ENCODE measurements at regions not wholly inside any gene's neighbourhood (a gene's known extent, or its start where the extent isn't known, plus 50 kb on each side); places are given as distances from the start of the nearest gene placed in this dataset.
"Not testable (repeated sequence)": the region's sequence is repeated elsewhere in the genome, so short reads cannot be mapped to it uniquely, and the experiment has no call there.

- DNase-seq (ENCODE audit: low read depth) = no peak
Measured at GRCh38 chr4:63063760-63064159, 1345.5 kb downstream of the TECRL start.

- DNase-seq (ENCODE audit: low read depth) = not testable (repeated sequence)
Measured at GRCh38 chr4:63062891-63063290, 1346.4 kb downstream of the TECRL start.

- DNase-seq (ENCODE audit: low read depth) = no peak
Measured at GRCh38 chr4:63049726-63050125, 1359.5 kb downstream of the TECRL start.

GRCh38 chr4:63049278-63049677 lies 1360.0 kb downstream of the TECRL start:
- DNase-seq (ENCODE audit: low read depth) = no peak

DNA sequence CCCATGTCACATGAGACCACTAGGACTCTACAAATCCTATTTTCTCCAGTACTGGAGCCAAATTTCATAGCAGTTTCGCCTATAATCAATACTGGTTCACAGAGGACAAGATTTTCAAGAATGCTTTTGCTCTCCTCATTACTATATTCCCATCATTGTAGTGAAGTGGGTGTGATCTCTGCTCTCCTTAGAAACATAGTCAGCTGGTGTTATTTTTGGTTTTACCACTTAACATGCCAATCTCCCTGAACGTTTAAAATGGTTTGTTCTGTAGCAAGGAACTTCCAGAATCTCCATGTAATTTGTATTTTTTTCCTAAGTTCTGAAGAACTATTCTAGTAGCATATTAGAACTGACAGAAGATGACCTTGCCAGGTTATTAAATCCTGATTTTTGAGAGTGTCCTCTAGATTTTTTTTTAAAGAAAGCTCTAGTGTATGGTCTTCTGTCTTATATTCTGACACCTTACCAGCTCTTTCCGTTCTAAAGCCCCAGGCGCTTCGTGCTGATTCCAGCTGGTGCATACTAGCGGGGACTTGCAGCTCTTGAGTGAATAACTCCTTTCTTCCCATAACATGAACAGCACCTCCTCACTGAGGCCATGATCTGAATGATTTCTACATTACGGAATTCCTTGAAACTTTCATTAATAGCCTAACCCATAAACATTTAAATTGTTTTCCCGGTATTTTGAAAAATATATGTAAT lies 1372.9 kb downstream of the TECRL start:
- no peak for DNase-seq (ENCODE audit: low read depth)

DNA sequence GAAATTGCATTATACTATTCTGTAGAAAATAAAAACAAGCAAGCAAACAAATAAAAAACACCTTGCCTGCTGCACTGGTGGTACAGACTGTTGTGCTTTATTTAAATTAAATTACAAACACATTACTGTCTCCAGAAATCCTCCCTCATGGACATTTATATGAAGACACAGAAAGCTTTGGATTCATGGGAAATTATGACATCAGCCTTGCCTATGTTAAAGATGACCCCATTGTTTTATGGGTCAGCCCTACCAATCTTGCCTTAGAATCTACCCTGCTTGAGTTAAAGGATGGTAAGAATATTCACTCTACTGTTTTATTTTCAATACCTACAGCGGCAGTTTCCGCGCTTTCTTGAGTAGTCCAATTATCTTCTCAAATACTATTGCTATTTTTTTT lies 1379.9 kb downstream of the TECRL start:
- DNase-seq (ENCODE audit: low read depth) = no peak

DNA sequence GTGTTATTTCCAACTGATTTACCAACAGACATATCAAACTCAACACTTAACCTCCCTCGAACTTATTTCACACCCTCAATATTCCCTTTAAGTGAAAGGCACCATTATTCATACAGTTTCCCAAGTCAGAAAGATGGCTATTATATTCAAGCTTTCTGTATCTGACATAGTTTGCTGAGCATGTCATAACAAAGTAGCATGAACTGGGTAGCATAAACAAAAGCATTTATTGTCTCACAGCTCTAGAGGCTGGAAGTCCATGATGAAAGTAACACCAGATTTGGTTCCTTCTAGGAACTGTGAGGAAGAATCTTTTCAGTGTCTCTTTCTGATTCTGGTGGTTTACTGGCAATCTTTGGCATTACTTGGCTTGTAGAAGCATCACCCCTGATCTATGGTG lies 1388.6 kb downstream of the TECRL start:
- DNase-seq (ENCODE audit: low read depth) = no peak

- DNase-seq (ENCODE audit: low read depth) = no peak
Measured at GRCh38 chr4:63017300-63017699, 1392.0 kb downstream of the TECRL start.

DNA sequence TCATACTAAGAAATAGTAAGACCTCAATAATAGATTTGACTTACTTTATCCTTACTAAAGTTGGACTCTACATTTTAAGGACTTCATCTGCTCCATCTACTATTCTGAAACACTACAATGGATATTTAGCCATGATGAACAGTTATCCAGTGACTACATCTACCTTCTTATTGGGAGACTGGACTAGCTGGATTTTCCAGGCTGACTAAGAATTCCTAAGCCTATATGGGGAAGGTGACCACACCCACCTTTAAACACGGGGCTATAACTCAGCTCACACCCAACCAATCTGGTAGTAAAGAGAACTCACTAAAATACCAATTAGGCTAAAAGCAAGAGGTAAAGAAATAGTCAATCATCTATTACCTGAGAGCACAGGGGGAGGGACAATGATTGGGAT lies 1438.4 kb downstream of the TECRL start:
- DNase-seq (ENCODE audit: low read depth) = no peak

GRCh38 chr4:62960415-62960814 lies 1448.8 kb downstream of the TECRL start:
- no peak for DNase-seq (ENCODE audit: low read depth)

DNA sequence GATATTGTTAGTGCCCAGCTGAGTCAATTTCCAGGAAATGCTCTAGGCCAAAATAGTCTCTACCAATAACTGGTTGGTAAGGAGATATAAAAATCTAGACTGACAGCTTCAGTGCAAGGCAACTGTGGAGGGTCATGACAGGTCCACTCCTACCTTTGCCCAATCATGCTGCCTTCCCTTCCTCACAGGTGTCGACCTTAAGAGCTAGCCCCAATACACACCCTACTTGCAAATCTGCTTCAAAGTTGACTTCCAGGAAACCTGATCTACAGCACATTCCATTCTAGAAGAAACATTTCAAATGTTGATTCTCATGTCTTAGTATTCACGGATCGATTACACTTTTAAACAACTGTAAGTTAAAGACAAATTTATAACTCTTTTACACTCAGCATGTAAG lies 1455.5 kb downstream of the TECRL start:
- DNase-seq (ENCODE audit: low read depth) = no peak

DNA sequence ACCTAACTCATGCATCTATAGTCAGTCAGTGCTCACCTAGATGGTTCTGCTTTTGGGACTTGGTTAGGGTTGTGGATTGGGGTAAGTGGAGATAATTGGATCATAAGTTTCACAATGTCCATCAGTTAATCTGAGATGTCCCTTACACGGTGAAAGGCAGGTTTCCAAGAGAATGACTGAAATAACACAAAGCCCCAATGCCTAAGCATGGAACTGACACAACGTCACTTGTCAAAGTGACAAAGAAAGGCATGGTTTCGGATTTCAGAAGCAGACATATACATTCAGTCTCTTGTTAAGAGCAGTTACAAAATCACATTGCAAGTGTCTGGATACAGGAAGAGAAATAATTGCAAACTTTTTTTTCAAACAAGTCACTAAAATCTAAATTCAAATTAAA lies 1456.9 kb downstream of the TECRL start:
- DNase-seq (ENCODE audit: low read depth) = no peak

DNA sequence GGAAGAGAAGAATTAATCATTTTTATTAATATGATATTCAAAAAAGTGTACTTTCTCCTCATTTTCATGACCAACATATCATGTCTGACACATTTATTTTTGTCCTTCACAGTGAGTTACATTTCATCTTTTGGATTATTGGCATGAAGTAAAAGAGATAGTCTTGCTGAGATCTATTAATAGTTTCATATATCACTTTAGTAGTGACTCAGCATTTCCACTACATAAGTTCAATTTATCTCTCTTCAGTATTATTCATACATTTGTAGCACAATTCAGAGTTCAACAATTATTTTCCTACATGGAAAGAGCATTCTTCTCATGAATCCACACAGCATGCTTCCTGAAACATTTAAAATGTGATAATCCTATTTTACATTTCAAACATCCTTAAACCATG lies 1461.1 kb downstream of the TECRL start:
- no peak for DNase-seq (ENCODE audit: low read depth)

DNA sequence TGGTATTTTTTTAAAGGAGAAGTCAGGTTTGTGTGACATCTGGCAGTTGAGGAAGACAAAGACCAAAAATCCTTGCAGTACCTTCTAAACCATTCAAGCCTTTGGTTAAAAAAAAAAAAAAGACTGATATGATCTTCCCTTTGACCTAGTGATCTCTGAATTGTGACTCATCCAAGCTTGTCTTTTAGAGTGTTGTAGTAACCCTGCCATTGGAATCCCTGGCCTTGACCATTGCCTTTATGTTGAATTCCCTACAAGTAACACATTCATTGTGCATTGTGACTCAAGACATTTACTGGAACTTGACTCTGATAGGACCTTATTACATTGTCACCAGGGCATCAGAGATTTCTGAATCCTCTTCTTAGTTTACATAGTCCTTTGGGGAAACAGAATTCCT lies 1469.0 kb downstream of the TECRL start:
- no peak for DNase-seq (ENCODE audit: low read depth)

GRCh38 chr4:62930884-62931283 lies 1478.4 kb downstream of the TECRL start:
- no peak for DNase-seq (ENCODE audit: low read depth)

DNA sequence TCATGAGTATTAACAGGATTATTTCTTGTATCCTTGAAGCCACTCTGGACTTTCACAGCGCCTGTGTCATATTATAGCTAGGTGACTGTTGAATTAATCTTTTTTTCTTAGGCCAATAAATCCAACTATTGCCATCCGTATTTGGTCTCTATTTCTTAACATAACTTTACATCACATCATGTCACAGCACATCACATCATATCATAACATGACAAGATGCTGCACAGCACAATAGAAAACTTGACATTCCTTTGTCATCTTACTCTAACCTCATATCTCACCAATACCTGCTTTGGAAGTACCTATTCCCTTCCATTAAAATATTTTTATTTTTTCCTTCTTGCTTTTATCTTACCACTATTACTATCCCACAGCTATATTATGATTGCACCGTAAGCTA lies 1480.8 kb downstream of the TECRL start:
- DNase-seq (ENCODE audit: low read depth) = no peak

DNA sequence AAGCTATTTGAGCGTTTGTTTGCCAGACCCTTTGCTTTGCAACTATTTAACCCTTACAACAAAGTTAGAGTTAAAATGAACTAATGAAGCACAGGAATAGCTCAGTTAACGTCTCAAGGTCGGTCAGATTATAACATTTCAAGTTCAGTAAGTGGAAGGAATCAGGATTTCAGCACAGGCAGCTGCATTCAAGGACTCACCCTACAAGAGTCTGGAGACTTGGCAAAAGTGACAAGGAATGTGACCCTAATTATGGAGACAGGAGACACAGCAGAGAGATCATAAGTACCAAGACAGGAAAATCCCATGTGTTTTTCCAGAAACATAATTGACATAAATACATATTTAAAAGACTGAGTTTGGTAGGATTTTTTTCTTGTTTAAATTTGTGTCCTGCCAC lies 1481.7 kb downstream of the TECRL start:
- no peak for DNase-seq (ENCODE audit: low read depth)

GRCh38 chr4:62923783-62924182 lies 1485.5 kb downstream of the TECRL start:
- DNase-seq (ENCODE audit: low read depth) = no peak

GRCh38 chr4:62917649-62918048 lies 1491.6 kb downstream of the TECRL start:
- DNase-seq (ENCODE audit: low read depth) = no peak

DNA sequence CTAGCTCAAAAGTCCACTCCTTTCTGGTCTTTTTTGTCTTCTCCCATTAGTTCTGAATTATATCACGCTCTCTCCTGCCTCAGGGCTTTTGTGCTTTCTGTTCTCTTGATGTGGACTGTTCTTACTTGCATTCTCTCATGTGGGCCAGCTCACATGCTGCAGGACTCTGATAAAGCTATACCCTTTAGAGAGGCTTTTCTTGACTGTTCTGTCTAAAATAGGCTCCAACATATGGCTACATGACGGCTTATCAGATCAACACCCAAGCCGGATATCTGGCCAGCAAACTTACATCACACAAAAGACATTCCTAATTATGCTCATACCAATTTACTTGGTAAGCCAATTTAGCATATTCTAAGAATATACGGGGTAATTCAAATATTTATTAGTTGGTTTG lies 1494.5 kb downstream of the TECRL start:
- no peak for DNase-seq (ENCODE audit: low read depth)

- DNase-seq (ENCODE audit: low read depth) = no peak
Measured at GRCh38 chr4:62913065-62913464, 1496.2 kb downstream of the TECRL start.

- DNase-seq (ENCODE audit: low read depth) = no peak
Measured at GRCh38 chr4:62912531-62912930, 1496.7 kb downstream of the TECRL start.

DNA sequence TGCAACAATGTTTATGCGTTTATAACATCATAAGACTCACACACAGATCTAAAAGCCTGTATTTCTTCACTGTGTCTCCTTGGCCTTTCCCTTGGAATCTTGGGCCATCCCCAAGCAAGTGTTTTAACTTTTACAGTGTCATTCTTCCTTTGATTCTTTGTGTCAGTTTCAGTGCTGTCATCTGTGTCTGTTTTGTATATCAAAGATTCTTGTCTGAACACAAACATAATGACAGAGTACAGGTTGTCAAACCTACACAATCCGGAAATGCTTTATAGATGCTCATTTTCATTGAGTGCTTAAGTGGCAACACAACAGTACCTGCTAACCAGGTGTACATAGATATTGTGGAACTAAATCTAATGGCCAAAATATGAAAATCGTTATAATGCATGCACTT lies 1500.0 kb downstream of the TECRL start:
- no peak for DNase-seq (ENCODE audit: low read depth)

DNA sequence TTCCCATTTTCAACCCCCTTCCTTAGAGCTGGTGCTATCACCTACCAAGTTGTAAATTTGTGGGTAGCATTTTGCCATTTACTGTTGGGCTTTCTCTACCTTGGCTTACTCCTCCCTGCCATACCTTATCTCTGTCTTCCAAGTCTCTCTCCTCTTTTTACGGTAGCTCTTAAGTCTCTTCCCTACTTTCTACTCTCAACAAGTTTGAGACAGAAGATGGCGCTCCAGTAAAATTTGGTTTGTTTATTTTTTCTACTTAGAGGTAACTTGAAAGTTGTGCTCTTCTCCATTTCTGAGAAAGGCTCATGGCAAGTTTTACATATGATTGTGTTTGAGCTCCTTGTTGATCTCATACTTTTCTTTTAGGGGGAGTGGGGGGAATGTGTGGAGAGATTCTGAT lies 1508.1 kb downstream of the TECRL start:
- DNase-seq (ENCODE audit: low read depth) = no peak
